Gastroesophageal sphincter (tissue), 3 donors: ENCODE measurements at regions not wholly inside any gene's neighbourhood (a gene's known extent, or its start where the extent isn't known, plus 50 kb on each side); places are given as distances from the start of the nearest gene placed in this dataset.

ENCODE experiments used
- CTCF ChIP-seq, 4 experiments: fragments of 200-600 bp in 2 of 4; fragments of 450-650 bp in 2 of 4; sonication (generic) in 1 of 4; IDR thresholded peaks; one replicate each; pipeline ENCODE4 v1.5.1; 2017 to 2019; ENCODE audit warnings: antibody characterized with exemption in 4 of 4, mild to moderate bottlenecking in 2 of 4, moderate library complexity in 2 of 4
- EP300 ChIP-seq: sonication (generic); formaldehyde crosslinking; IDR thresholded peaks from one replicate; pipeline ENCODE4 v1.6.1; 2017; ENCODE audit warnings: antibody characterized with exemption, mild to moderate bottlenecking
- POLR2A ChIP-seq, 2 donors: fragments of 450-650 bp; IDR thresholded peaks; one replicate each; pipeline ENCODE4 v1.6.1; 2017; ENCODE audit warnings: antibody characterized with exemption in 2 of 2, mild to moderate bottlenecking in 2 of 2, moderate library complexity in 1 of 2
- POLR2AphosphoS5 ChIP-seq: sonication (generic); formaldehyde crosslinking; IDR thresholded peaks from one replicate; pipeline ENCODE4 v1.6.1; 2017; ENCODE audit warnings: antibody characterized with exemption

- TF ChIP-seq CTCF (IDR thresholded peaks at IDR 0.05) = no peak
- no peak for TF ChIP-seq POLR2A (IDR thresholded peaks at IDR 0.05)
- TF ChIP-seq POLR2AphosphoS5 = no peak
- TF ChIP-seq EP300 = no peak
Measured at GRCh38 chr1:63004868-63005267, 220.9 kb downstream of the ATG4C start.
